HG03558 (cell line): ENCODE measurements at regions not wholly inside any gene's neighbourhood (a gene's known extent, or its start where the extent isn't known, plus 50 kb on each side); places are given as distances from the start of the nearest gene placed in this dataset.
"Not testable (repeated sequence)": the region's sequence is repeated elsewhere in the genome, so short reads cannot be mapped to it uniquely, and the experiment has no call there.

Experiments used
- ATAC-seq: cut with Tn5 transposase; IDR thresholded peaks from one replicate; pipeline ENCODE4 v1.9.1; 2021; ENCODE audit warnings: moderate number of reproducible peaks; ENCODE audit not compliant: unreplicated experiment; ENCODE audit errors: extremely low read depth

DNA sequence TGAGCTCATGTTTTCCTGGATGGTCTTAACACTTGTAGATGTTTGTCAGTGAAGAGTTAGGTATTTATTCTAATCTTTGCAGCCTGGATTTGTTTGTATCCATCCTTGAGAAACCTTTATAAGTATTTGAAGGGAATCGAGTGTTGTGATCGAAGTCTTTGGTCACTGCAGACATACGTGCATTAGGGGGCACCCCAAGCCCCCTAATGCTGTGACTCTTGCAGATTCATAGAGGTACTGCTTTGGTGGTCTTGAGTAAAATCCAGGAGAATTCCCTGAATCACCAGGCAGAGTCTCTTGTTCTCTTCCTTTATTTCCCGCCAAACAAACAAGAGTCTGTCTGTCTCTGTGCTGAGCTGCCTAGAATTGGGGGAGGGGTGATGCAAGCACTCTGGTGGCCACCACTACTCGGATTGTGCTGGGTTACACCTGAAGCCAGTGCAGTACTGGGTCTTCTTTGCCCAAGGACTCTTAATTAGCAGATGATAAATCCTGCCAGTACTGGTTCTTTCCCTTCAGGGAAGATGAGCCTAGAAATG lies 170.5 kb upstream of the POU1F1 start:
- ATAC-seq = no peak

DNA sequence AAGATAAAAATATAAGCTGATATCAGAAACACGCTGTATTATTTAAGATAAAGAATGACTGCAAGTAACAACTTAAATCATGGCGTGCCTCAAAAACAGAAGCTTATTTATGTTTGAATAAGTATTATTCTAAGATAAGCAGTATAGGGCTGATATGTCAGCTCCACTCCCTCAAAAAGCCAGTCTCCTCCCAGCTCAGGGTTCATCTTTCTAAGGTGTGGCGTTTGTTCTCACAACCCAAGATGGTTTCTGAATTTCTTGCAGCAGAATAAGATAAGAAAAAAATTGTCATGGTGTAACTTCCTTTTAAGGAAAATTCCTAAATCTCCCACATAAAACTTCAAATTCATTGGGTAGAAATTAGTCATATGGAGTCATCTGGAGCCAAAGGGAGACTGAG lies 166.1 kb upstream of the POU1F1 start:
- ATAC-seq = no peak

DNA sequence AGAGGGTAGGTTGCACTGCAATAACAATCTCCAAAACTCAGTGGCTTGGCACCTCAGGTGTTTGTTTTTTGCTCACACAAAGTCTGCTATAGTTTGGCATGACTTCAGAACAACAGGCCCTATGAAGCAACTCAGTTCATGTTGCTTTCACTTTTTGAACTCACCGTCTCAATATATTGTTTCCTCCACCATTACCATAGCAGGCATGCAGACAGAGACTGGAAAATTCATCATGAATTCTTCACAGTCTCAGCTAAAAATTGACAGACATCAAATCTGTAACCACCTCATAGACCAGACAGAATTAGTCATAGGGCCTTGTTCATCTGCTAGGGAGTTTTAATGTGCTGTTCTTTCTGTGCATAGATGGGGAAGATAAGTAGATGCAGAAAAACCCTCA lies 161.4 kb upstream of the POU1F1 start:
- ATAC-seq = no peak

DNA sequence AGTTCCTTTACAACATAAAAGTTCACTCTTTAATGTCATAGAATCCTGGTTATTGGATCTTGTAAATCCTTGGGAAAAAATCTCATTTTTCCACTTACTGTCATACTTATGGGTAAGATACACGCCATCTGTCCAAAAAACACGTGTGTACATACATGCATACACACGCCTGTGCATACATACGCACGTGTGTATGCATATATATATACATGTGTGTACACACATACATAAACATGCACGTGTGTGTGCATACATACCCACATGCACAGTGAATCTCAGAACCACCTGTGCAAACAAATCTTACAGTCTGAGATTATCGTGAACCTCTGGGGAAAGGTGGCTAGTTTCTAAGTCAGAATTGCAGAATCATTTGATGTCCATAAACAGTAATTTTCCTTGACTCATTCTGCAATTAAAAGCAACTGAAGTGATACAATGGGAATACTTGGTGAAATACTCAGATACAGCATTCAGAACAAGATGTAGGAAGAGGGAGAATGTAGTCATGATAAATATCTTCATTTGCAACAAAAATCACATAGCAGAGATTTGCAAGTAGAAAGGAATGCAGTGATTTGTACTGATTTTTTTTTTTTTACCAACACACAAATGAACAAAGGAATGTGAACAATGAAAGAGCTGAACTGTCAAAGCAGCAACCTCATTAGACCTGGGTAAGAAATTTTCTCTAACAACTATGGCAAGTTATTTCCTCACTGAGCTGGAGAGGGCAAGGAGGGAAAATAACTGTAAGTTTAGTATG lies 160.6 kb upstream of the POU1F1 start:
- no peak for ATAC-seq

DNA sequence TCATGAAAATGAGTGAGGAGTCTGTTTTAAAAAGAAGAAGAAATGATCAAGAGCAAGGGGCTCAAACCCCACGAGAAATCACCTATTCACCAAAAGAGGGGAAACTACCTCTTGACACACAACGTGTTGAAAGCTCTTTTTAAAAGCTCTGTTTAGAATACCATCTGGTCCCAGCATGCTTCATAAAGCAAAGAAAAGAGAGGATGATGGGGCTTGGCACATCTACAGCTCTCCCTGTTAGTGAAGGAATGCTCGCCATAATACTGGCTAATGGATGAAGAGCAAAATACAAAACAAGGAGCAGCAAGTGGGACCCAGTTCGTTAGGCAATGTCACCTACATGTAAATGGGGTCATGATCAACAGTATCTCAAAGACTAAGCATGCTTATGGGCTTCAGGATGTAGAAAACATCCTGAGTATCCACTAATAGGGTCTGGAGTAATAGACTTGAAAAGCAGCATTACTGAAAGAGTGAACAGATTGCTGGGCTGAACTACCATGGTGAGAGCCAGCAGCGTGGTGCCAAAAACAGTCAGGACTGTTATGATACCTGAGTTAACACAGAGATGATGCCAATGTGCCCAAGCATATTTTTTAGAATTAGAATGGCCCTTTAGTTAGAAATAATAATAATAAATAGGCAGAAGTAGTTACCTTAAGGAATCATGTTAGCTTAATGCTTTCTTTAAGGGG lies 159.7 kb upstream of the POU1F1 start:
- ATAC-seq = no peak

DNA sequence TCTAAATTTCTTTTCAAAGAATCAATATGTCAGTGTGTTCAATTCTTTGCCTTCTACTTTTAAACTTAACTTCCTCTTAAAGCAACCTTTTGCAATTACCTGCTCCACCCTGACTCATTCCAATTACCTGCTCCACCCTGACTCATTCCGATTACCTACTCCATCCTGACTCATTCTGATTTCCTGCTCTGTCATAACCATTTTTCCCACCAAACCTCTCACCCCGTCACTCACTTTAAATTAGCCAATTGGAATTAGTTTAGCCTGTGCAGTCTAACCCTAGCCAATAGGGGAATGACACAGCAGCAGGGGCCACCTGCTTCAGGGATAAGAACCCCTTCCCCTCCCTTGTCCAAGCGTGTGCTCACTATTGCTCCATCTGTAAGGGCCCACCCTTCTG lies 157.1 kb upstream of the POU1F1 start:
- not testable (repeated sequence) for ATAC-seq

DNA sequence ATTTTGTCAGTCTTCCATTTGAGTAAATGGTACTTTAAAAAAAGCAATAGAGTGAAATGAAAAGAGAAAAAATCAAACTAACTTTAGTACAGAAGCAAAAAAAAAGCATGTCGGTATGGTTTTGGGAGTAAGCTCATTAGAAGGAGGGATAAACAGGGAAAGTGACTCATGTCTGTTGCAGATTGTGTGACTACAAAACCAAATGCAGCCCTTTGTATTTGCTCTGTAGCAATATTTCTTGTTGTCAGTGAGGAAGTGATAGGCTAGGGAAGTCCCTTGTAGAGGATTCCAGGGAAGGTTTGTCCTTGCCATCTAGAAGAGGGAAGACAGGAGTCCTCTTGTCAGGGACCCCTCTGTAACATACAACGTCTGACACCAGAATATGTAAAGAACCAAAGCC lies 150.5 kb upstream of the POU1F1 start:
- no peak for ATAC-seq

DNA sequence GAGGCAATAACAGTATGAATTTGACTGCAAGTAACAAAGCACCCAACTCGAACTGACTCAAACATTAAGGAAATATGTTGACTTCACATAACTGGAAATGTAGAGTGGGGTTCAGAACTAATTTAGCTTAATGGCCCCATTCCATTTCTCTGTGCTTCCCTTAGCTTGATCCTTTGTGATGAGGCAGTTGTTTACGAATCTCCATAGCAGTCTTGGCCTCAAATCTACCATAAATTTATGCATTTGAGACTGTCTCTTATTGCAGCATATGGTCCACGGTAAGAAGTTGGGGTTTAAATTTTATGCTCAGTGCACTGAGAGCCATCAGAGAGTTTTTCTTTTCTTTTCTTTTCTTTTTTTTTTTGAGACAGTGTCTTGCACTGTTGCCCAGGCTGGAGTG lies 148.7 kb upstream of the POU1F1 start:
- no peak for ATAC-seq

DNA sequence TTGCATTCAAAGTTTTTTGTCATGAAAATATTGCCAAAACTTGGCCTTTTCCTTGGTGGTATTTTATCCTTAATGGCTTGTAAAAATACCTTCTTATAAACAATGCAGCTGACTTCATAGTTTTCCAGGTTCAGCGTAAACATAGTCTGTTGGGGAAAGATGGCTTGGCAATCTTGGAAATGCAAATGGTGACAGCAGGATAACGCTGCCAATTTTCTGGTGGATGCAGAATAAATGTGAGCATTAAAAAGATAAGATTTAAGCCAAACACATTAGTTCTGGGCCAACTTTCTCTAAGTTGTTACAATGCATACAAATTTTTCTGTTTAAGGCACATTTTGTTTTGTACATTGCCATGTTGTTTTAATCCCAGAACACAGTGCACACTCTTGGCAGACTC lies 147.0 kb upstream of the POU1F1 start:
- no peak for ATAC-seq

DNA sequence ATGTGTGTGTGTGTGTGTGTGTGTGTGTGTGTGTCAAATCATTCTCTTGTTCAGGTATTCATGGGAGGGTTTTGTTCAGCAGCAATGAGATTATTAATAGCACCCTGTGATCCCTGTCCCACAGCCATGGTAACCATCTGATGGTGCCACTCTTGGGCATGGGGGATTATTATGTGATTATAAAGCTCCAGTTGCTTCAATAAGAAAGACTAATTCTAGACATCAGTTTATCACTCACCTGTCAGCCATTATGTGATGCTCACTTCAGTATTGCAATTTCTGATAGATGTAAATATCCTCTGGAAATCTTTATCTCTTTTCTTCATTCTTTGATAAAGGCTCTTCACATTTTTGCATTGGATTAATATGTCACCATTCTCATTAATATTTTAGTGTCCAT lies 145.9 kb upstream of the POU1F1 start:
- ATAC-seq = no peak

DNA sequence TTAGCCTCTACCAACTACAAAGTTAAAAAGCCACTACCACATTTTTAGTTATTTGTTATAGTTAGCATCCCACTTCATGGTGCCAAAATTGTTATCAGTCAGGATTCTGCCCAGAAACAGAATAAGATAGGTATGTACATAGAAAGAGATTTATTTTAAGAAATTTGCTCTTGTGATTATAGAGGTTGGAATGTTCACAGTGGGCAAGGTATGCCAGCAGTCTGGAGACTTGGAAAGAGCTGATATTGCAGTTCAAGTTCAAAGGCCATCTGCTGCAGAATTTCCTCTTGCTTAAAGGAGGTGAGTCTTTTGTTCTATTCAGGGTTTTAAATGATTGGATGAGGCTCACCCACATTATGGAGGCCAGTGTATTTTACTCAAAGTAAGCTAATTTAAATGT lies 143.8 kb upstream of the POU1F1 start:
- no peak for ATAC-seq

DNA sequence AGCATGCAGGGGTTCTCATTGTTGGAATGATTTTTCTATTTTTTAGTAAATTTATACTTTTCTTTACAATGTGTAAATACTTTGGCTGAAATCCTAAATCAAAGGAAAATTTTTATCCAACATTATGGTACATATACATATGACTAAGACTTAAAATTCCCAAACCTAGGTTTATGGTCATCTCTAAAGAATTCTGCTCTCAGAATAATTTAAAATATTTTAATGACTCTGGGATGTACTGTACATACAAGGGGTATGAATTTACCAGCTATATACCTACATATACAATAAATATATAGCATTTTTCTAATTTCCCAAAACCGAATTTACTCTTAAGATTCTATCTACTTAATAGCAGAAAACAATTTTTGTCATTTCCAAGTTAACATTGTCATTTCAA lies 137.9 kb upstream of the POU1F1 start:
- no peak for ATAC-seq

DNA sequence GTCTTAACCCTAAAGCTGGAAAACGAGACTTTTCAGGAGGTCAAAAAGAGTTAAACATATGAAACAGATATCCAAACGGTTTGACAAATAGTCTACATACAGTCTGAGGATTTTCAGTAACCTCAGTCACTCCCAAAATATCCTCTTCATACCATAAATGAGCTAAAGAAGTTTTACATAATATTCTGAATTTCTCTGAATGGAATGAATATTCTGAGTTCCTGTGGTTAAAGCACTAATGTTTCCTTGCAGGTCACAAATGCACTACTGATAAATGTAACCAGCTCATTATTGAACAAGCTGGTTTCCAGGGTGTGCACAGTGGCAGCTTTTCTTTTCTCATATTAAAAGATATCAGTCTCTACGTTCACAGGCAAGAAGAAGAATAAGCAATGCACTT lies 137.4 kb upstream of the POU1F1 start:
- ATAC-seq = no peak

DNA sequence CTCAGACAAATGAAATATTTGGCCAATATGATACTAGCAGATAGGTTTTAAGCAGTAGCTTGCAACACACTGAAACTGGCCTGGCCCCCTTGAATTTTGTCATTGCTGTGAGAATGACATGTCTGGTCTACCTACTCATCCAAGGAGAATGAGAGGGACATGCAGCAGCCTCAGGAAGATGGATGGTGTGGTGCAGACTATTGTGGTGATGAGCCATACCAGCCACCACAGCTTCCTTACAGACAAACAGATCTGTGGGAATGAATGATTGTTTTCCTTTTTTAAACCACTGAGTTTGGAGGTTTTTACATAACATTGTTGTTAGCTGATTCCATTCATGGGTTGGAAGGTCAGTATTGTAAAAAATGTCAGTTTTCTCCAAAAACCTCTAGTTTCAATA lies 133.7 kb upstream of the POU1F1 start:
- ATAC-seq = no peak

DNA sequence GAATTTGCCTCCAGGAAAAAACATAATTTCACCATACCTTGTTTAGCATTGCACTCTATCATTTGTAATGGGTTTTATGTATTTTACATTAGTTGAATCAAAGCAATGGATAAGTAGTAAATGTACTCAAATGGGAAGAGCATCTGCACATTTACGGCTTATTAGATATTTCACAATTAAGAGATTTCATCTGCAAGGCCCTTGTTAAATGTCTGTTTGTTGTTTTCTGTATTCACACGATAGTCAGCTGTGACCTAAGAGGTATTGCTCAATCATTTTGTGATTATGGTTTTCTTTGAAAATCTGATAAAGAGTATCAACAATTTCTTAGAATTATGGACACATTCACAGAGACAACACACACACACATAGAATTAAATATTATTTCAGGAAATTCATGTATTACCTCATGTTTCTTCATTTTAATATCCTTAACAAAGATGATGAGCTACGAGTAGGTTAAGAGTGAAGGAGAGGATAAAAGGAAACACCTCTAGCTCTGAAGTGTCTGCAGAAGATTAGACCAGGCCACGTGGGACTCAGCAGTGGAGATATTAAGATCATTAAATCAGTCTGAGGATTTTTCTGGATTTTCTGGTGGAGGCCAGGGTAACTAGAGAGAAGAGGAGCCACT lies 121.9 kb upstream of the POU1F1 start:
- no peak for ATAC-seq

DNA sequence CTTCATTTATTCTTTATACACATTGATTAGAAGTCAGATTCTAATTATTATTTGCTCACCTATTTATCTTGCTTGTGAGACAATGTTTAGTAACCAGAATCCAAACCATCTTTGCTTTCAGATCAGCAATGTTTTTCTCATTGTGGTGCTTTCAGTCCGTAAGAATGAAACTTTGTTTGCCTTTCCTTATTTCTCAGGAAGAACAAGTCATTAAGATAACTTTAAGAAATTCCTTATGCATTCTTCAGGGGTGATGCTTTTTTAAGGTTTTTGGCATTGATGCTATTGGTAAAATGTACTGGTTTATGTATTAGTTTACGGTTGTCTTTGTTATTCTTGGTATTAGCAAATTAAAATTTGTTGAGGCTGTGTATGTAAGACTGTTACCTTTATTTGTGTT lies 120.8 kb upstream of the POU1F1 start:
- ATAC-seq = no peak

DNA sequence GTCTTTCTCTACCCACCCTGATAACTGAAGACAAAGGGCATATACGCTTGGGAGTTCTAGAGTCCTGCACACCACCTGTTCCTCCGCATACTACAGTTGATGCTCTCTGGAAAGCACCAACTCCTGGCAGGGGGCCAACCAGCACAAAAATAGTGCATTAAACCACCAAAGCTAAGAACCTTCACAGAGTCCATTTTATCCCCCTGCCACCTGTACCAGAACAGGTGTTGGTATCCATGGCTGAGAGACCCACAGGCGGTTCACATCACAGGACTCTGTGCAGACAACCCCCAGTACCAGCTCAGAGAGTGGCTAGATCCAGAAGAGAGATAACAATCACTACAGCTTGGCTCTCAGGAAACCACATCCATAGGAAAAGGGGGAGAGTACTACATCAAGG lies 114.4 kb upstream of the POU1F1 start:
- ATAC-seq = no peak

DNA sequence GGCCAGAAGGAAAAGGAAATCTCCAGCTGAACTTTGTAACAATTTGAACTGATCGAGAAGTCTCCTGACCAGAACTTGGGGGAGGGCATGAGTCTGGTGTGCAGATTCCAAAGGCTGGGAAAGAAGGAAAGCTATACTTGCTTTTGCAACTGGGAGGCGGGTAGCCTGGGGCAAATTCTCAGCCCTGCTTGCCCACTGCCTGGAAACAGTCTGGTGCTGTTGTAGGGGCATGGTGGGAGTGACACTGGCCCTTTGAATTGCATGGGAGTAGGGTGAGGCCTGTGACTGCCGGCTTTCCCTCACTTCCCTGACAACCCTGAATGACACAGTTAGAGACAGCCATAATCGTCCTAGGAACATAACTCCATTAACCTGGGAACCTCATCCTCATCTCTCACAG lies 114.0 kb upstream of the POU1F1 start:
- no peak for ATAC-seq

DNA sequence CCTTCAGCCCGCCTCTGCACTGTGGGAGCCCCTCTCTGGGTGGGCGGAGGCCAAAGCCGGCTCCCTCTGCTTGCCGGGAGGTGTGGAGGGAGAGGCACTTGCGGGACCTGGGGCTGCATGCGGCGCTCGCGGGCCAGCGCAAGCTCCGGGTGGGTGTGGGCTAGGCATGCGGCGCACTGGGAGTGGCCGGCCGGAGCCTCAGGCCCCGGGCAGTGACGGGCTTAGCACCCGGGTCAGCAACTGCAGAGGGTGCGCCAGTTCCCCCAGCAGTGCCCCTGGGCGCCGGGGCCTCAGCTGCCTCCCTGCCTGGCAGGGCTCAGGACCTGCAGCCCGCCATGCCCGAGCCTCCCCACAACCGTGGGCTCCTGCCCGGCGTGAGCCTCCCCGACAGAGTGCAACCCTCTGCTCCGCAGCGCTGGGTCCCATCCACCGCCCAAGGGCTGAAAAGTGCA lies 98.9 kb upstream of the POU1F1 start:
- ATAC-seq = no peak

DNA sequence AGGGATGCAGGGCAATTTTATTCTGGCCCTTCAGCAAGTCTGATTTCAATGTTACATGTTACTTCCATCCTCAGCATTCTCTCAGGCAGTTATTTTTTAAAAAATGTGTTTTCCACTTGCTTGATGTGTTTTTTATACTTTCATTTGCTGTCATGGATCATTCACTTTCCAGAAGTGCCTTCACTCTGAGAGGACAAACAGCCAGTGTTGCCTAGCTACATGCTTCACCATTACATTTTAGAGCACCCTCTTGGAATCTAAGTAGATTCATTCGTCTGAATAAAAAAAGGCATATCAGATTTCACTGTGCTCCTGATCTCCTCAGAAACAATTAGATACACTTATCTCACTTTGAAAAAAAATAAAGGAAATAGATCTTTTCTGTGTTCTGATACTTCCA lies 93.6 kb upstream of the POU1F1 start:
- no peak for ATAC-seq

DNA sequence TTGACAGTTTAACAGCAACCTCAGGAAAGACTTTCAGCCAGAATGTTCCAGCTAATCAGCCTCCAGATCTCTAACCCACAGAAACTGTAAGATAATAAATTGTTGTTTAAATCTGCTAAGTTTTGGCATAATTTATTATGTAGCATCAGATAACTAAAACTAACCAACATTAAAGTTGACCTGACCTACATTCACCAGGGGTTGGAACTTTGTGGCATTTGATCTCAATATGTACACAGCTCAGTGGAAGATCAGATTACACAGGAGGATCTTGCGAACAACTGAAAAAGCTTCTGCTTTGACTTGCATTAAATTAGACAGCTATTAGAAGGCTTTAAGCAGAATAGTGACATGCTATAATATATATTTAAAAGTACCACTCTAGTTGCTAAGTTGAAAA lies 91.4 kb upstream of the POU1F1 start:
- ATAC-seq = no peak
